Transverse colon (tissue), 4 donors: ENCODE measurements at regions not wholly inside any gene's neighbourhood (a gene's known extent, or its start where the extent isn't known, plus 50 kb on each side); places are given as distances from the start of the nearest gene placed in this dataset.

Source experiments
- CTCF ChIP-seq, 5 experiments: fragments of 200-600 bp in 3 of 5; fragments of 450-650 bp in 2 of 5; sonication (generic) in 3 of 5; IDR thresholded peaks; 1 replicate in 2 of 5; 2 replicates in 3 of 5; pipeline ENCODE4 v1.5.1; 2016 to 2017; ENCODE audit warnings: antibody characterized with exemption in 5 of 5, inconsistent platforms in 3 of 5, mild to moderate bottlenecking in 2 of 5, moderate library complexity in 1 of 5
- EP300 ChIP-seq: sonication (generic); formaldehyde crosslinking; IDR thresholded peaks from one replicate; pipeline ENCODE4 v1.6.1; 2017; ENCODE audit warnings: antibody characterized with exemption, low read depth
- POLR2A ChIP-seq: fragments of 450-650 bp; IDR thresholded peaks from one replicate; pipeline ENCODE4 v1.6.1; 2016; ENCODE audit warnings: antibody characterized with exemption, mild to moderate bottlenecking, moderate library complexity
- POLR2AphosphoS5 ChIP-seq, 3 donors: sonication (generic); formaldehyde crosslinking; IDR thresholded peaks; one replicate each; pipeline ENCODE4 v1.6.1; 2016; ENCODE audit warnings: antibody characterized with exemption in 3 of 3

DNA sequence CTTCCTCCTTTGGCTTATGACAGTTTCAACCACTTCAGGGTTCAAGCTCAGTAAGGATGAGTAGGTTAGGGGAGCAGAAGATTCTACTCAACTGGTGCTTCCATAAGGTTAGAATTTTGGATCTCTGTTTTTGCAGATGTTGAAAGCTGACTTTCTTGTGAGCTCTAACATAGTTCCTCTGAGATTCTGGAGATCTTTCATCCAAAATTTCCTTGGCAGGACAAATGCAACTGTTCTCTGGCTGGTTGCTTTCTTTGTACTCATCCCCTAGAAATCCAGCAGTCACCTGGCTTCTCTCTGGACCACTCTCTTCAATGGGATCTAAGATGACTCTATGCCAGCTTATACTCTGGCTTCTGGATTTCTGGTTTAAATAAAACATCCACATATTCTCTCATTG, 189.6 kb downstream of the ESM1 start:
- TF ChIP-seq CTCF (IDR thresholded peaks at IDR 0.05) (no peak), POLR2A (no peak), EP300 (no peak), POLR2AphosphoS5 (IDR thresholded peaks at IDR 0.05) (no peak)
